NT2/D1 (cell line): ENCODE measurements at regions not wholly inside any gene's neighbourhood (a gene's known extent, or its start where the extent isn't known, plus 50 kb on each side); places are given as distances from the start of the nearest gene placed in this dataset.

ENCODE experiments used
- DNase-seq: peaks from one replicate; pipeline ENCODE4 v3.0.0-alpha.2; 2011; ENCODE audit warnings: low read depth, low spot score
- H3K27me3 ChIP-seq: 2 replicates; pipeline ENCODE4 v1.6.0; 2011; ENCODE audit warnings: mild to moderate bottlenecking; ENCODE audit not compliant: insufficient read length, insufficient read depth
- H3K36me3 ChIP-seq: 2 replicates; pipeline ENCODE4 v1.6.1; 2011; ENCODE audit warnings: mild to moderate bottlenecking, low read length, mixed read lengths; ENCODE audit not compliant: insufficient read depth, insufficient read length
- H3K4me1 ChIP-seq: 2 replicates; pipeline ENCODE4 v1.5.1; 2011; ENCODE audit not compliant: insufficient read depth, insufficient read length
- H3K4me3 ChIP-seq: 2 replicates; pipeline ENCODE4 v1.5.1; 2011; ENCODE audit warnings: low read depth; ENCODE audit not compliant: insufficient read length
- H3K9ac ChIP-seq: 2 replicates; pipeline ENCODE4 v1.6.0; 2011; ENCODE audit warnings: low read depth; ENCODE audit not compliant: insufficient read length
- H3K9me3 ChIP-seq: 2 replicates; pipeline ENCODE4 v1.5.1; 2011; ENCODE audit warnings: mild to moderate bottlenecking, low read length; ENCODE audit not compliant: insufficient read depth
- SUZ12 ChIP-seq: IDR thresholded peaks from 2 replicates; pipeline ENCODE4 v1.6.1; 2011; ENCODE audit not compliant: insufficient read length, insufficient read depth; ENCODE audit errors: extremely low read depth
- YY1 ChIP-seq: IDR thresholded peaks from 2 replicates; pipeline ENCODE4 v1.6.1; 2011; ENCODE audit not compliant: insufficient read length, insufficient read depth
- ZNF274 ChIP-seq: IDR thresholded peaks from 2 replicates; pipeline ENCODE4 v1.6.1; 2011; ENCODE audit warnings: mild to moderate bottlenecking, low read depth, low read length

- Histone ChIP-seq H3K4me1 (no peaks in the 10 kb centered on the region), H3K36me3 (no peaks in the 10 kb centered on the region), H3K27me3 (no peaks in the 10 kb centered on the region), H3K9me3 (no peaks in the 10 kb centered on the region), H3K4me3 (no peak overlapping the region), H3K9ac (no peak overlapping the region)
- no peak for DNase-seq
- no peak for TF ChIP-seq ZNF274
- TF ChIP-seq YY1: no peak
- TF ChIP-seq SUZ12: no peak
Observed at GRCh38 chr13:72170571-72170970, 303.6 kb upstream of the DACH1 start.

DNA sequence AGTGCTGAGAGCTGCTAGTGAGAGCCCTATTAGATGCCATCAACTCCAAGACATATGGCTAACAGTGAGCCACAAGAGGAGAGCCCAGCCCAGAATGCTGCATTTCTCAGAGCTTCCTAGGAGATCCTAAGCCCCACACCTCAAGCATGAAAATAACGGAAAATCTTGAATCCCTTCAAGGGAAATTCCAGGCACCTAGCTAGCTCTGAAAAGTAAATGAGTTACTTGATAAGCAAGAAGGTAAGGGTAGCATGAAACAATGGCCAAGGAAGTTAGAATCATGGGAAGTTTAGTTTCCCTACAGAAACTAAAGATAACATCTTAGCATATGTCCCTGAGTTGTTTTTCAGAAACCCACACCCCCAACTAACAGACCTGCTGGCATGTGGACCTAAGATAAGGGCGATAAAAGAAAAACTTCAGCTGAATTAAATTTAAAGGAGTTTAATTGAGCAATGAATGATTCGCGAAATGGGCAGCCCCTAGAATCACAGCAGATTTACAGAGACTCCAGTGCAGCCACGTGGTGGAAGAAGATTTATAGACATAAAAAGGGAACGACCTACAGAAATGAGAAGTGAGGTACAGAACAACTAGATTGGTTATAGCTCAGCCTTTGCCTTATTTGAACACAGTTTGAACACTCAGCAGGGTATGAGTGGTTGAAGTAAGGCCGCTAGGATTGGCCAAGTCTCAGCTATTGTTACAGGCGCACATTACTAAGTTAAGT is 301.3 kb upstream of the DACH1 start:
- DNase-seq: no peak
- Histone ChIP-seq H3K4me3 (no peak overlapping the region), H3K4me1 (no peaks in the 10 kb centered on the region), H3K27me3 (no peaks in the 10 kb centered on the region), H3K9ac (no peak overlapping the region), H3K36me3 (no peaks in the 10 kb centered on the region), H3K9me3 (no peaks in the 10 kb centered on the region)
- TF ChIP-seq SUZ12 (no peak), YY1 (no peak), ZNF274 (no peak)

DNA sequence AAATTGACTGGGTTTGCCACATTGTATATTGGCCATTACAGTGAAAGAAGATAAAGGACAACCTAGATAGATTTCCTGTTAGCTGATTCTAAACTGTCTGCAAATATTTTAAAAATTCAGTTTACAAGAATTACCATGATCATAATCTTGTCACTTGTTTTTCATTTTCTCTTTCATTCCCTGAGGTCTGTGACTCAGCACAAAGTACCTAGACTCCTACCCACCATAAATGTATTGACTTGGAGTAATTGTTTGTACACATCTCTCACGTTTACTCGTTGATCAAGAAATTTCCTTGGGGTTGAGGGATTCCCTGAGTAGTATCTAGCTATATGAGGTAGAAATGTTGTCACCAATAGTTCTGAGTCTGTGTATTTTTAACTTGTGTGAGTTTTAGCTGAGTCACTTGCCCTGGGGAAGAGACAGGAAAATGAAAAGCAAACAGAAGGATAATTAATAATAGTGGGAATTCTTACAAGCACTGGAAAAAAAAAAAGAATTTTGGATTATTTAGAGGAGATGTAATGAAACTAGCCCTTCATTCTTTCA is 299.2 kb upstream of the DACH1 start:
- DNase-seq: no peak
- Histone ChIP-seq H3K36me3 (no peaks in the 10 kb centered on the region), H3K9ac (no peak overlapping the region), H3K27me3 (no peaks in the 10 kb centered on the region), H3K9me3 (no peaks in the 10 kb centered on the region), H3K4me1 (no peaks in the 10 kb centered on the region), H3K4me3 (no peak overlapping the region)
- TF ChIP-seq ZNF274: no peak

- Histone ChIP-seq H3K36me3 (no peaks in the 10 kb centered on the region), H3K9me3 (no peaks in the 10 kb centered on the region), H3K9ac (no peak overlapping the region), H3K27me3 (no peaks in the 10 kb centered on the region), H3K4me1 (no peaks in the 10 kb centered on the region), H3K4me3 (no peak overlapping the region)
- no peak for DNase-seq
- TF ChIP-seq SUZ12 (no peak), YY1 (no peak), ZNF274 (no peak)
Observed at GRCh38 chr13:72165276-72165675, 298.3 kb upstream of the DACH1 start.

DNA sequence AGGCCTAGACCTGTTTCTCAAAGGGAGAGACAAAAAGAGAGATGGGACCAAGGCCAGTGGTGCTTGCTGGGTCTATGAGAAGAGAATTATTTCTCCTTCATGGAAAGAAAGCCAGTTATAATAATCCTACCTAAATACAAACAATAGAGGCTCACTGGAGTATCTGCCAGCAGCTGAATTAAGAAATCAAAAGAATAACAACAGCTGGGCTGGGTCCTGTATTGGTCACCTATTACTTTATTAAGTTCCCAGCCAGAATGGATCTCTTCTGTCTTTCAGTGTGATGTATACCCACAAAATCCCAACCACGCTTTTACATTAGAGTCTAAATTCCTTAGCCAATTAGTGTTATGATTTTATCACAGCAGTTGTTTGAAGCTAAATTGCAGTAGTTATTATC is 297.8 kb upstream of the DACH1 start:
- Histone ChIP-seq H3K9me3 (no peaks in the 10 kb centered on the region), H3K4me1 (no peaks in the 10 kb centered on the region), H3K27me3 (no peaks in the 10 kb centered on the region), H3K9ac (no peak overlapping the region), H3K4me3 (no peak overlapping the region), H3K36me3 (no peaks in the 10 kb centered on the region)
- no peak for DNase-seq
- TF ChIP-seq ZNF274 (no peak), SUZ12 (no peak)

DNA sequence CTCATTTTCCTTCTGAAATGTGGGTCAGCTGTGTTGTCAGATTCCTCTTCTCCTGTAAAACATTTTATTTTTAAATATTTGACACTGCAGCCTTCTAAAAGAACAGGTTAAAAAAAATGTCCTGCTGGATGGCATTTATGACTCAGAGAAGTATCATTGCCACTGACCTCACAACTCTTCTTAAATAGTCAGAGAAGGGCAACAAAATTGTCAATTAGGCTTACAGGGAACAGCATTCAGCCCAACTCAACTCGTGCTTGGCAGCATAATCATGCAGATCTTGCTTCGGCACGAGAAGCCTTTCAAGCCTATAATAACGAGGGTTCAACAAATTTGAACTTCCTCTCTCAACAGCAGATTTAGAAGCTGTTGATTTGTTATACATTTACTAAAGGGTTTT is 296.7 kb upstream of the DACH1 start:
- Histone ChIP-seq H3K36me3 (no peaks in the 10 kb centered on the region), H3K4me1 (no peaks in the 10 kb centered on the region), H3K9ac (no peak overlapping the region), H3K9me3 (no peaks in the 10 kb centered on the region), H3K4me3 (no peak overlapping the region), H3K27me3 (no peaks in the 10 kb centered on the region)
- no peak for DNase-seq
- TF ChIP-seq SUZ12 (no peak), YY1 (no peak), ZNF274 (no peak)

DNA sequence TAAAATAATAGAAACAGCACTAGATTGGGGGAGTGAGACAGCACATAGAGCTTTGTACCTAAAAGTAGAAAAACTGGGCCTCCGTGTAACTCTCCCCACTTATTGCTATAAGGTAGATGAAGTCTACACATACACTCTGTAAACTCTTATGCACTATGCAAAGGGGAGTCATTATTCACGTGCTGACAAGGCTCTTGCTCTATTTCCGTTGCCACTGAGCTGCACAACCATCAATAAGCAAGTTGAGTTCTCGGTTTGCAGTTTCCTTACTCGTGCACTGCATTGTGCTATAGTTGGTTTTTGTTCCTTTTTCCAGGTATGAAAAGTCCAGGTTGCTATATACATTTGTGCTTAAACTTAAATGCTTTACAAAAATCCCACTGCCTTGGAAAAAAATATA is 294.0 kb upstream of the DACH1 start:
- Histone ChIP-seq H3K9ac (no peak overlapping the region), H3K36me3 (no peaks in the 10 kb centered on the region), H3K9me3 (no peaks in the 10 kb centered on the region), H3K4me3 (no peak overlapping the region), H3K27me3 (no peaks in the 10 kb centered on the region), H3K4me1 (no peaks in the 10 kb centered on the region)
- TF ChIP-seq ZNF274 (no peak), YY1 (no peak), SUZ12 (no peak)
- no peak for DNase-seq

- H3K27me3 ChIP-seq: no peaks in the 10 kb centered on the region
- no peaks in the 10 kb centered on the region; the same call in 1 of the 2 replicates for H3K9me3 ChIP-seq
- no peak overlapping the region for H3K9ac ChIP-seq
- no peak for TF ChIP-seq YY1
- no peak for TF ChIP-seq SUZ12
- no peak for TF ChIP-seq ZNF274
- no peak overlapping the region for H3K4me3 ChIP-seq
- DNase-seq: no peak
- H3K36me3 ChIP-seq: no peaks in the 10 kb centered on the region
- no peaks in the 10 kb centered on the region for H3K4me1 ChIP-seq
Observed at GRCh38 chr13:72156760-72157159, 289.8 kb upstream of the DACH1 start.
